Ascending aorta (tissue), 2 donors: ENCODE measurements at regions not wholly inside any gene's neighbourhood (a gene's known extent, or its start where the extent isn't known, plus 50 kb on each side); places are given as distances from the start of the nearest gene placed in this dataset.

Experiments used
- DNase-seq, 2 donors: peaks; one replicate each; pipeline ENCODE4 v3.0.0-alpha.2; 2019; ENCODE audit warnings: low spot score in 2 of 2
- H3K27ac ChIP-seq, 2 donors: fragments of 200-600 bp; sonication (generic); one replicate each; pipeline ENCODE4 v1.5.1; 2016 to 2017; ENCODE audit warnings: mild to moderate bottlenecking in 1 of 2
- H3K27me3 ChIP-seq: fragments of 200-600 bp; sonication (generic); one replicate; pipeline ENCODE4 v1.5.1; 2017
- H3K36me3 ChIP-seq, 2 donors: fragments of 200-600 bp; sonication (generic); one replicate each; pipeline ENCODE4 v1.5.1; 2016
- H3K4me1 ChIP-seq, 2 donors: fragments of 200-600 bp; sonication (generic); one replicate each; pipeline ENCODE4 v1.5.1; 2016 to 2017; ENCODE audit warnings: mild to moderate bottlenecking in 1 of 2
- H3K4me3 ChIP-seq, 2 donors: fragments of 200-600 bp; sonication (generic); one replicate each; pipeline ENCODE4 v1.5.1; 2016 to 2017; ENCODE audit warnings: mild to moderate bottlenecking in 1 of 2
- H3K9me3 ChIP-seq, 2 donors: fragments of 200-600 bp; sonication (generic); one replicate each; pipeline ENCODE4 v1.5.1; 2016
- CTCF ChIP-seq, 3 experiments: fragments of 200-600 bp in 2 of 3; fragments of 450-650 bp in 1 of 3; sonication (generic) in 2 of 3; IDR thresholded peaks; one replicate each; pipeline ENCODE4 v1.5.1; 2016 to 2019; ENCODE audit warnings: antibody characterized with exemption in 3 of 3, mild to moderate bottlenecking in 1 of 3, moderate library complexity in 1 of 3
- intact Hi-C: fragments of 100-400 bp; cut with DNase I; formaldehyde crosslinking; loops from one replicate; pipeline ENCODE4 v1.15.1; 2023

GRCh38 chr1:239616673-239617072 is 230.3 kb downstream of the CHRM3 start:
- no peaks in the 10 kb centered on the region for H3K36me3 ChIP-seq
- H3K9me3 ChIP-seq, result no peaks in the 10 kb centered on the region
- DNase-seq, result no peak
- H3K4me1 ChIP-seq, result no peaks in the 10 kb centered on the region
- no peak overlapping the region for H3K27ac ChIP-seq
- no peak overlapping the region for H3K4me3 ChIP-seq
- no peak for TF ChIP-seq CTCF (IDR thresholded peaks at IDR 0.05)
- intact Hi-C loops, result no loop called here
- H3K27me3 ChIP-seq, result no peaks in the 10 kb centered on the region

GRCh38 chr1:239617259-239617658 is 230.9 kb downstream of the CHRM3 start:
- intact Hi-C loops, result no loop called here
- Histone ChIP-seq H3K9me3 (no peaks in the 10 kb centered on the region), H3K27me3 (no peaks in the 10 kb centered on the region), H3K4me3 (no peak overlapping the region), H3K27ac (no peak overlapping the region), H3K4me1 (no peaks in the 10 kb centered on the region), H3K36me3 (no peaks in the 10 kb centered on the region)
- no peak for TF ChIP-seq CTCF (IDR thresholded peaks at IDR 0.05)
- DNase-seq, result no peak

DNA sequence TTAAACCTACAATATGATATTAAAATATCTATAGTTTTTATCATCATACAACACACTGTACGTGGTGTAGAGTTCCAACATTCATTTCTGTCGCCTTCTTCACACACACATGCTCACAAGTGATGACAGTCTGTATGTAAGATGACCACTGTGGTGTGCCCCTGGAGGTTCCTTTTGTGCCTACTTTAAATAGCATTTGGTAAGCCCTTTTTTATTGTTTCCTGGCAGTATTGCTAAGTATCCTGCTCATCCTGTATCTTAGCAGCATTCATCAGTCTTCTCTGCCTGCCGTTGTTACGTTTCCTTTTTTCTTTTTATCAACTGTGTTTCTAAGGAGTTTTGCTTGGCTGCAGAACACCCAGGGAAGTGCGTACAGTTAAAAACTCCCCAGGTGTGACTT is 231.4 kb downstream of the CHRM3 start:
- no peaks in the 10 kb centered on the region for H3K4me1 ChIP-seq
- no peak overlapping the region for H3K27ac ChIP-seq
- intact Hi-C loops, result no loop called here
- no peak for DNase-seq
- no peaks in the 10 kb centered on the region for H3K27me3 ChIP-seq
- H3K4me3 ChIP-seq, result no peak overlapping the region
- TF ChIP-seq CTCF (IDR thresholded peaks at IDR 0.05), result no peak
- H3K36me3 ChIP-seq, result no peaks in the 10 kb centered on the region
- H3K9me3 ChIP-seq, result no peaks in the 10 kb centered on the region

GRCh38 chr1:239619190-239619589 is 232.8 kb downstream of the CHRM3 start:
- Histone ChIP-seq H3K27me3 (no peaks in the 10 kb centered on the region), H3K36me3 (no peaks in the 10 kb centered on the region), H3K4me3 (no peak overlapping the region), H3K27ac (no peak overlapping the region), H3K9me3 (no peaks in the 10 kb centered on the region), H3K4me1 (no peaks in the 10 kb centered on the region)
- intact Hi-C loops, result no loop called here
- DNase-seq, result no peak
- TF ChIP-seq CTCF (IDR thresholded peaks at IDR 0.05), result no peak

DNA sequence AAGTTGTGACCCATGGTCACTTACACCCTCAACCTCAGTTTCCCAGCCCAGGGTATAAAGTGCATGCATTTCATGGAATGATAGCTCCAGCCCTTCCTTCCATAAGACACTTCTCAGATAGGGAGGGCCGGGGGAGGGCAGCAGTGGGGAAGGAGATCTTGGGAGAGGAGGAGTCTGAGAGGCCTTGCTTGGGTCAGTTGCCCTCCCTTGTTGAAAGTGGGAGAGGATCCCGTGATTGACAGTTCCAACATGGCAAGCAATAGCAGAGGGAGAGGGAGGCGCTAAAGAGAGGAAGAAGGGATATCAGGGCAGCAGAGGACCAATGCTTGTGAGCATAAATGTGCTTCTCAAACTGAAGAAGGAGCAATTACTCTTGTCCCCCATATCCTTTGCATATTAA is 244.4 kb downstream of the CHRM3 start:
- intact Hi-C loops, result no loop called here
- TF ChIP-seq CTCF (IDR thresholded peaks at IDR 0.05), result no peak
- H3K36me3 ChIP-seq, result no peaks in the 10 kb centered on the region
- no peaks in the 10 kb centered on the region for H3K4me1 ChIP-seq
- H3K27ac ChIP-seq, result no peak overlapping the region
- no peak overlapping the region for H3K4me3 ChIP-seq
- no peaks in the 10 kb centered on the region for H3K9me3 ChIP-seq
- H3K27me3 ChIP-seq, result no peaks in the 10 kb centered on the region
- no peak for DNase-seq

- no peaks in the 10 kb centered on the region for H3K27me3 ChIP-seq
- TF ChIP-seq CTCF (IDR thresholded peaks at IDR 0.05), result no peak
- no peak for DNase-seq
- no peaks in the 10 kb centered on the region for H3K4me1 ChIP-seq
- H3K36me3 ChIP-seq, result no peaks in the 10 kb centered on the region
- intact Hi-C loops, result no loop called here
- H3K4me3 ChIP-seq, result no peak overlapping the region
- no peaks in the 10 kb centered on the region for H3K9me3 ChIP-seq
- no peak overlapping the region for H3K27ac ChIP-seq
Observed at GRCh38 chr1:239633432-239633831, 247.1 kb downstream of the CHRM3 start.
